T-helper 17 cell (primary cell): ENCODE measurements at regions not wholly inside any gene's neighbourhood (a gene's known extent, or its start where the extent isn't known, plus 50 kb on each side); places are given as distances from the start of the nearest gene placed in this dataset.

Source experiments
- ATAC-seq: fragments of 150-1000 bp; cut with Tn5 transposase; 2 replicates; pipeline ENCODE4 v1.10.0; 2021; ENCODE audit warnings: mild to moderate bottlenecking, moderate library complexity
- DNase-seq, 3 donors: peaks; one replicate each; pipeline versions ENCODE4 v3.0.0 to v3.0.0-alpha.2; 2020 to 2021
- H3K9me3 ChIP-seq: one replicate; pipeline ENCODE4 v1.7.0; 2013; ENCODE audit warnings: low read length, mild to moderate bottlenecking; ENCODE audit not compliant: control insufficient read depth, poor library complexity, severe bottlenecking
- H3K27ac Mint-ChIP-seq: one replicate; pipeline ENCODE4 v1.8.0; 2022; ENCODE audit warnings: mild to moderate bottlenecking, moderate library complexity, mixed read lengths
- H3K27me3 Mint-ChIP-seq: one replicate; pipeline ENCODE4 v1.8.0; 2022; ENCODE audit warnings: mixed read lengths
- H3K36me3 Mint-ChIP-seq: one replicate; pipeline ENCODE4 v1.8.0; 2022; ENCODE audit warnings: low read depth, mixed read lengths
- H3K4me1 Mint-ChIP-seq: one replicate; pipeline ENCODE4 v1.8.0; 2022; ENCODE audit warnings: mild to moderate bottlenecking, mixed read lengths
- H3K4me3 Mint-ChIP-seq: one replicate; pipeline ENCODE4 v1.8.0; 2022; ENCODE audit warnings: mild to moderate bottlenecking, moderate library complexity, mixed read lengths

GRCh38 chr11:11170352-11171084 is 182.5 kb downstream of the CSNK2A3 start:
- Mint-ChIP-seq H3K36me3 (no peaks in the 10 kb centered on the region), H3K27ac (no peak overlapping the region), H3K27me3 (peaks cover 6% of the 10 kb centered on the region), H3K4me1 (peaks cover 14% of the 10 kb centered on the region), H3K4me3 (no peak overlapping the region)
- DNase-seq = no peak
- ATAC-seq = no peak
- H3K9me3 ChIP-seq = no peaks in the 10 kb centered on the region

GRCh38 chr11:11169715-11170351 is 183.2 kb downstream of the CSNK2A3 start:
- ATAC-seq (no peak), DNase-seq (no peak)
- no peak overlapping the region for H3K27ac Mint-ChIP-seq
- peaks cover 14% of the 10 kb centered on the region for H3K4me1 Mint-ChIP-seq
- no peak overlapping the region for H3K4me3 Mint-ChIP-seq
- peaks cover 6% of the 10 kb centered on the region for H3K27me3 Mint-ChIP-seq
- no peaks in the 10 kb centered on the region for H3K9me3 ChIP-seq
- no peaks in the 10 kb centered on the region for H3K36me3 Mint-ChIP-seq

- peaks cover 23% of the 10 kb centered on the region for H3K27me3 Mint-ChIP-seq
- no peak for DNase-seq
- no peak overlapping the region for H3K4me3 Mint-ChIP-seq
- H3K4me1 Mint-ChIP-seq = peaks cover 10% of the 10 kb centered on the region
- H3K9me3 ChIP-seq = no peaks in the 10 kb centered on the region
- H3K27ac Mint-ChIP-seq = no peak overlapping the region
- no peaks in the 10 kb centered on the region for H3K36me3 Mint-ChIP-seq
- no peak for ATAC-seq
These were observed 185.2 kb downstream of the CSNK2A3 start for GRCh38 chr11:11167806-11168205.

DNA sequence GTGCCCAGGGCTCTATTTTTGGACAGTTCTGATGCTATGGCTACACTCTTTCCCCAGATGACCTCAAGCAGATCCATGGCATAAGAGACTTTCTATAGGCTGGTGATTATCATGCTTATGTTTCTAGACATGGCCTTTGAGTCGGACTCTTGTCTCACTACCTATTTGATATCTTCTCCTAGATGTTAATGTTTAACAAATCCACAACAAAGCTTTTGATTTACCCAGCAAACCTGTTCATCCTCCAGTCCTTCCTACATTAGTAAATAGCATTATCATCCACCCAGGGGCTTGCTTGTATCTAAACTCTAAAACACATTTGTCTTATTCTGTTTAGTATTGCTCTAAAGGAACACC is 188.7 kb downstream of the CSNK2A3 start:
- H3K4me1 Mint-ChIP-seq = no peaks in the 10 kb centered on the region
- no peak for DNase-seq
- H3K27me3 Mint-ChIP-seq = peaks cover 28% of the 10 kb centered on the region
- H3K9me3 ChIP-seq = no peaks in the 10 kb centered on the region
- no peak for ATAC-seq
- H3K27ac Mint-ChIP-seq = no peak overlapping the region
- H3K4me3 Mint-ChIP-seq = no peak overlapping the region
- no peaks in the 10 kb centered on the region for H3K36me3 Mint-ChIP-seq

- H3K4me1 Mint-ChIP-seq = no peaks in the 10 kb centered on the region
- H3K4me3 Mint-ChIP-seq = no peak overlapping the region
- H3K27me3 Mint-ChIP-seq = peaks cover 28% of the 10 kb centered on the region
- no peak overlapping the region for H3K27ac Mint-ChIP-seq
- ATAC-seq (no peak), DNase-seq (no peak)
- H3K9me3 ChIP-seq = no peaks in the 10 kb centered on the region
- no peaks in the 10 kb centered on the region for H3K36me3 Mint-ChIP-seq
These were observed 189.2 kb downstream of the CSNK2A3 start for GRCh38 chr11:11163669-11164333.

DNA sequence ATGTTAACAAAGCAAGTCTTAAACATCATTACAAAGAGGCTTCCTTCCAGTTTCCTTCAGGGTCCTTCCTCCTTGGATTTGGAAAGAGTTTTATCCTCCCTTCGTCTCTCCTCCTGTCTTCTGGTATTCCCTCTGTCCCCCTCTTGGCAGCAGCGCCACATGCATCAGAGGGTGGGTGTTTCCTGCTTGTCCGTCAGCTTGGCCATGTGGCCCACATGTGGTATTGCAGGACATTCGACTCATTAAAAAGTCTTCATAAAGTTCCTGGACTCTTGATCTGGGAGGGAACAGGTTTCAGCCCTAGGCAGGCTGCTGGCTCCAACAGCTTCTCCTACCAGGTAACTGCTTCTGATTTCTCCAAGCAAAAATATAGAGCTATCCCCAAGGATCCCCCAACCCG is 189.8 kb downstream of the CSNK2A3 start:
- no peak for ATAC-seq
- DNase-seq = no peak

DNA sequence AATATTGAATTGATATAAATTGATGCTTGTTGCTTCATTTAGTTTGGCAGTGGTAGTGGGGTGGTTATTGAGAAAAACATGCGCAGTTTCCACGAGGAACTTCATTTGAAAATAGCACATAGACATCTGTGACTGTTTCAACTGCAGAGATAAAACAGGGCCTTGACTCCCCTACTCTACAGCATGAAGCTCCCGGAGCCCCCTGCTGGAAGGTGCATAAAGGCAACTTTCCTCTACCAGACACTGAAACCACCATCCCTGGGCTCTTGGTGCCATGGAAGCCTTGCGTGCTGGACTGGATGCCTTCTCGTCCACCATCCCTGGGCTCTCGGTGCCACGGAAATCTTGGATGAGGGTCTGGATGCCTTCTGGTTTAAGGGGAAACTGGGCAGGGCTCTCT is 195.9 kb downstream of the CSNK2A3 start:
- peak overlapping the region; percentile 95 for H3K27ac Mint-ChIP-seq
- peaks cover 3% of the 10 kb centered on the region for H3K36me3 Mint-ChIP-seq
- no peaks in the 10 kb centered on the region for H3K27me3 Mint-ChIP-seq
- H3K9me3 ChIP-seq = no peaks in the 10 kb centered on the region
- peaks cover 20% of the 10 kb centered on the region for H3K4me1 Mint-ChIP-seq
- ATAC-seq (peak; percentile 63), DNase-seq (peak; percentile 29 to 59 (median 37))
- H3K4me3 Mint-ChIP-seq = no peak overlapping the region

More for the DNA sequence above, 189.8 kb downstream of the CSNK2A3 start:
- Mint-ChIP-seq H3K4me3 (no peak overlapping the region), H3K4me1 (no peaks in the 10 kb centered on the region), H3K27ac (no peak overlapping the region), H3K27me3 (peaks cover 23% of the 10 kb centered on the region), H3K36me3 (no peaks in the 10 kb centered on the region)
- no peaks in the 10 kb centered on the region for H3K9me3 ChIP-seq

DNA sequence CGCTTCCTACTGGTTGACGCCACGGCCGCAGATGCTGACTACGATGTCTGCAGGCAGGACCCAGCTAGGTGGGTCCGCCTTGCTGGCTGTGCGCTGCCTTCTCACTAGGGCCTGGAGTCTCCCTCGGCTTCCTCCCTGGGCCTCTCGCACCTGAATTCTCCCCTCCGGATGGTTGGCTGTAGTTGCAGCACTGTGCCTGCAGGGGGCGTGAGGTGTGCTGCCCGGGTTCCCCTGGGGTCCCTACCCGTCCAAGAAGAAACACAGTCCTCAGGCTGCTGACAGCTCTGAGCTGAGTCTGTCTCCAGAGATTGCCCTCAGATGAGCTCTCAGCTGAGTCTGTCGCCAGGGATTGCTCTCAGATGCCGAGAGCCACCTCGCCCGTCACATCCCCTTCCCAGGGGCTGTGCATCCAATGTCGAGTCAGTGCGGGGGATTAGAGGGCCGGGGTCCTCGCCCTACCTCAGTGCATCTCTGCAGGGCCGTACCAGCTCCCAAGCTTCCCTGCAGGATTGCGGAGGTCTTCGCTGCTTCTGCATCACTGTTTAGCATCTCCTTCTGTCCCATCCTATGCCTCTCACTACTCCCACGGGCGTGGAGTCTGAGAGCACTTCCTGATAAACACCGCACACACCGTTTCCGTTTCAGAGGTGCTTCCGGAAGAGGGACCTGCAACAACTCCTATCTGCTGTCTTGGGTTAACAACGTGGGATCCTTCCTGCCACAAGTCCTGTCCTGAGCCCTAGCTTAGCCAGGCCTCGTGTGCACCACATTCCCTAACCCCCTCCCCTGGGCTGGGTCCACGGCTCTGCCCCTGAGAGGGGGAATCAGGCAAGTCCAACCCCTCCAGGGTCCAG is 196.9 kb downstream of the CSNK2A3 start:
- Mint-ChIP-seq H3K4me1 (peaks cover 20% of the 10 kb centered on the region), H3K27me3 (no peaks in the 10 kb centered on the region), H3K4me3 (peak overlapping the region; percentile 84), H3K27ac (peak overlapping the region; percentile 95), H3K36me3 (peaks cover 3% of the 10 kb centered on the region)
- no peaks in the 10 kb centered on the region for H3K9me3 ChIP-seq
- ATAC-seq (peak; percentile 85), DNase-seq (peak; percentile 32 to 61 (median 43))

GRCh38 chr11:11152877-11153276 is 200.2 kb downstream of the CSNK2A3 start:
- no peak for ATAC-seq
- peaks cover 43% of the 10 kb centered on the region for H3K4me1 Mint-ChIP-seq
- no peak for DNase-seq
- peak overlapping the region; percentile 98 for H3K27ac Mint-ChIP-seq
- H3K9me3 ChIP-seq = no peaks in the 10 kb centered on the region
- H3K27me3 Mint-ChIP-seq = no peaks in the 10 kb centered on the region
- no peak overlapping the region for H3K4me3 Mint-ChIP-seq
- peaks cover 3% of the 10 kb centered on the region for H3K36me3 Mint-ChIP-seq

GRCh38 chr11:11149671-11150459 is 203.2 kb downstream of the CSNK2A3 start:
- ATAC-seq (peak; percentile 86), DNase-seq (peak in 2 of 3 donors; percentile 44 to 57)
- Mint-ChIP-seq H3K27me3 (no peaks in the 10 kb centered on the region), H3K4me1 (peaks cover 32% of the 10 kb centered on the region), H3K27ac (peak overlapping the region; percentile 98), H3K4me3 (peak overlapping the region; percentile 87), H3K36me3 (peaks cover 3% of the 10 kb centered on the region)
- H3K9me3 ChIP-seq = no peaks in the 10 kb centered on the region

- ATAC-seq = no peak
- H3K36me3 Mint-ChIP-seq = no peaks in the 10 kb centered on the region
- peak overlapping the region; percentile 87 for H3K4me3 Mint-ChIP-seq
- no peaks in the 10 kb centered on the region for H3K9me3 ChIP-seq
- peak overlapping the region; percentile 98 for H3K27ac Mint-ChIP-seq
- peaks cover 29% of the 10 kb centered on the region for H3K4me1 Mint-ChIP-seq
- no peak for DNase-seq
- no peaks in the 10 kb centered on the region for H3K27me3 Mint-ChIP-seq
These were observed 204.5 kb downstream of the CSNK2A3 start for GRCh38 chr11:11148596-11148995.

GRCh38 chr11:11148104-11148509 is 204.9 kb downstream of the CSNK2A3 start:
- no peaks in the 10 kb centered on the region for H3K36me3 Mint-ChIP-seq
- ATAC-seq (no peak), DNase-seq (peak in 1 of 3 donors; percentile 23)
- H3K27me3 Mint-ChIP-seq = no peaks in the 10 kb centered on the region
- H3K9me3 ChIP-seq = no peaks in the 10 kb centered on the region
- H3K27ac Mint-ChIP-seq = peak overlapping the region; percentile 98
- peak overlapping the region; percentile 6 for H3K4me3 Mint-ChIP-seq
- H3K4me1 Mint-ChIP-seq = peaks cover 29% of the 10 kb centered on the region
